MM.1S (cell line): ENCODE measurements at regions not wholly inside any gene's neighbourhood (a gene's known extent, or its start where the extent isn't known, plus 50 kb on each side); places are given as distances from the start of the nearest gene placed in this dataset.

ENCODE experiments used
- DNase-seq: peaks from one replicate; pipeline ENCODE4 v3.0.0-alpha.2; 2015
- H2AFZ ChIP-seq: fragments of 300-600 bp; sonication (generic); 2 replicates; pipeline ENCODE4 v1.6.0; 2016; ENCODE audit warnings: antibody characterized with exemption, low read length
- H3F3A ChIP-seq: fragments of 300-600 bp; sonication (generic); 2 replicates; pipeline ENCODE4 v1.6.1; 2016; ENCODE audit warnings: mild to moderate bottlenecking, antibody characterized with exemption, low read length, moderate library complexity, mixed read lengths; ENCODE audit not compliant: insufficient read depth
- H3K27ac ChIP-seq: fragments of 300-600 bp; sonication (generic); 2 replicates; pipeline ENCODE4 v1.5.1; 2016; ENCODE audit warnings: mild to moderate bottlenecking, low read length
- H3K27me3 ChIP-seq: fragments of 300-600 bp; sonication (generic); replicated peaks from 2 replicates; pipeline ENCODE4 v1.6.0; 2016; ENCODE audit warnings: low read length; ENCODE audit not compliant: insufficient read depth
- H3K36me3 ChIP-seq: fragments of 300-600 bp; sonication (generic); replicated peaks from 2 replicates; pipeline ENCODE4 v1.6.1; 2016; ENCODE audit warnings: mild to moderate bottlenecking, low read length, mixed read lengths; ENCODE audit not compliant: insufficient read depth
- H3K4me1 ChIP-seq: fragments of 300-600 bp; sonication (generic); 2 replicates; pipeline ENCODE4 v1.6.1; 2016; ENCODE audit warnings: low read length, mixed read lengths
- H3K4me2 ChIP-seq: fragments of 300-600 bp; sonication (generic); 2 replicates; pipeline ENCODE4 v1.6.0; 2016; ENCODE audit warnings: low read depth, low read length
- H3K4me3 ChIP-seq: fragments of 300-600 bp; sonication (generic); 2 replicates; pipeline ENCODE4 v1.5.1; 2016; ENCODE audit warnings: low read length, mixed read lengths
- H3K79me2 ChIP-seq: fragments of 300-600 bp; sonication (generic); 2 replicates; pipeline ENCODE4 v1.6.1; 2016; ENCODE audit warnings: mixed run types, low read length, mixed read lengths
- H3K9ac ChIP-seq: fragments of 300-600 bp; sonication (generic); 2 replicates; pipeline ENCODE4 v1.6.1; 2016; ENCODE audit warnings: low read length, mixed read lengths
- H3K9me2 ChIP-seq: fragments of 300-600 bp; sonication (generic); replicated peaks from 2 replicates; pipeline ENCODE4 v1.6.1; 2016; ENCODE audit warnings: mild to moderate bottlenecking, low read length, mixed read lengths; ENCODE audit not compliant: insufficient read depth
- H3K9me3 ChIP-seq: fragments of 300-600 bp; sonication (generic); replicated peaks from 2 replicates; pipeline ENCODE4 v1.6.1; 2016; ENCODE audit warnings: mild to moderate bottlenecking, low read length, mixed read lengths; ENCODE audit not compliant: insufficient read depth
- H4K20me1 ChIP-seq: fragments of 300-600 bp; sonication (generic); 2 replicates; pipeline ENCODE4 v1.6.1; 2016; ENCODE audit warnings: mild to moderate bottlenecking, low read length, moderate library complexity, mixed read lengths; ENCODE audit not compliant: insufficient read depth
- EZH2 ChIP-seq: fragments of 300-600 bp; sonication (generic); optimal IDR thresholded peaks from 2 replicates; pipeline ENCODE3; 2017; ENCODE audit warnings: low read depth, mild to moderate bottlenecking, antibody characterized with exemption, low read length, mixed read lengths
- EZH2phosphoT487 ChIP-seq: fragments of 300-600 bp; sonication (generic); IDR thresholded peaks from 2 replicates; pipeline ENCODE4 v1.6.1; 2018; ENCODE audit warnings: antibody characterized with exemption, low read length
- TF ChIP-seq, protein P1 (sequence below): fragments of 300-600 bp; sonication (generic); IDR thresholded peaks from 2 replicates; pipeline ENCODE4 v1.5.1; 2016; ENCODE audit warnings: antibody characterized with exemption, low read length, mixed read lengths

- H3K4me1 ChIP-seq: no peaks in the 10 kb centered on the region
- H3K9me3 ChIP-seq: no peaks in the 10 kb centered on the region
- no peaks in the 10 kb centered on the region for H3K79me2 ChIP-seq
- no peak overlapping the region for H3K4me2 ChIP-seq
- TF ChIP-seq EZH2 (no peak), EZH2phosphoT487 (no peak)
- TF ChIP-seq, protein P1, sequence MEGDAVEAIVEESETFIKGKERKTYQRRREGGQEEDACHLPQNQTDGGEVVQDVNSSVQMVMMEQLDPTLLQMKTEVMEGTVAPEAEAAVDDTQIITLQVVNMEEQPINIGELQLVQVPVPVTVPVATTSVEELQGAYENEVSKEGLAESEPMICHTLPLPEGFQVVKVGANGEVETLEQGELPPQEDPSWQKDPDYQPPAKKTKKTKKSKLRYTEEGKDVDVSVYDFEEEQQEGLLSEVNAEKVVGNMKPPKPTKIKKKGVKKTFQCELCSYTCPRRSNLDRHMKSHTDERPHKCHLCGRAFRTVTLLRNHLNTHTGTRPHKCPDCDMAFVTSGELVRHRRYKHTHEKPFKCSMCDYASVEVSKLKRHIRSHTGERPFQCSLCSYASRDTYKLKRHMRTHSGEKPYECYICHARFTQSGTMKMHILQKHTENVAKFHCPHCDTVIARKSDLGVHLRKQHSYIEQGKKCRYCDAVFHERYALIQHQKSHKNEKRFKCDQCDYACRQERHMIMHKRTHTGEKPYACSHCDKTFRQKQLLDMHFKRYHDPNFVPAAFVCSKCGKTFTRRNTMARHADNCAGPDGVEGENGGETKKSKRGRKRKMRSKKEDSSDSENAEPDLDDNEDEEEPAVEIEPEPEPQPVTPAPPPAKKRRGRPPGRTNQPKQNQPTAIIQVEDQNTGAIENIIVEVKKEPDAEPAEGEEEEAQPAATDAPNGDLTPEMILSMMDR: no peak
- no peak overlapping the region for H3K4me3 ChIP-seq
- H3F3A ChIP-seq: no peaks in the 10 kb centered on the region
- H3K9ac ChIP-seq: no peak overlapping the region
- no peaks in the 10 kb centered on the region for H4K20me1 ChIP-seq
- H3K36me3 ChIP-seq: no peaks in the 10 kb centered on the region
- no peaks in the 10 kb centered on the region for H3K27me3 ChIP-seq
- DNase-seq: no peak
- H3K9me2 ChIP-seq: no peaks in the 10 kb centered on the region
- no peak overlapping the region for H2AFZ ChIP-seq
- no peak overlapping the region for H3K27ac ChIP-seq
Observed at GRCh38 chr12:30427555-30427954, 268.1 kb downstream of the IPO8 start.

GRCh38 chr12:30425445-30425844 lies 270.2 kb downstream of the IPO8 start:
- Histone ChIP-seq H3K27me3 (no peaks in the 10 kb centered on the region), H3K27ac (no peak overlapping the region), H4K20me1 (no peaks in the 10 kb centered on the region), H3K36me3 (no peaks in the 10 kb centered on the region), H3K9me3 (no peaks in the 10 kb centered on the region), H3K4me1 (no peaks in the 10 kb centered on the region), H3K79me2 (no peaks in the 10 kb centered on the region), H3F3A (no peaks in the 10 kb centered on the region), H3K4me2 (no peak overlapping the region), H2AFZ (no peak overlapping the region), H3K9ac (no peak overlapping the region), H3K9me2 (no peaks in the 10 kb centered on the region), H3K4me3 (no peak overlapping the region)
- no peak for DNase-seq
- no peak for TF ChIP-seq EZH2
- TF ChIP-seq EZH2phosphoT487: no peak
- TF ChIP-seq, protein P1: no peak

DNA sequence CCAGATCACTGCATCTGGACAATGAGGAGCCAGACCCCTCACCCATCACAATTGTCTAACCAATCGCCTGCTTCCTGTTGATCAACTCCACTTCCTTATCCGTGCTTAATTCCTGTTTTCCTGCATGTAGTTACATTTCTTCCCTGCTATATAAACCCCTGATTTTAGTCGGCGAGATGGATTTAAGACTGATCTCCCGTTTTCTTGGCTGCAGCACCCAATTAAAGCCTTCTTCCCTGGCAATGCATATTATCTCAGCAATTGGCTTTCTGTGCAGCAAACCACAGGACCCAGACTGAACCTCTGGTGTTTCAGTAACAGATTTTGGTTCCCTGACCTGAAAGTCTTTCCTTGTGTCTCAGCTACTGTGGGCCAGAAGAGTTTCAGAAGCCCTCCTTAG lies 272.3 kb downstream of the IPO8 start:
- Histone ChIP-seq H3K36me3 (no peaks in the 10 kb centered on the region), H3K27ac (no peak overlapping the region), H3F3A (no peaks in the 10 kb centered on the region), H3K4me3 (no peak overlapping the region), H3K9me2 (no peaks in the 10 kb centered on the region), H3K4me2 (no peak overlapping the region), H3K27me3 (no peaks in the 10 kb centered on the region), H3K9ac (no peak overlapping the region), H3K4me1 (no peaks in the 10 kb centered on the region), H2AFZ (no peak overlapping the region), H3K9me3 (no peaks in the 10 kb centered on the region), H4K20me1 (no peaks in the 10 kb centered on the region), H3K79me2 (no peaks in the 10 kb centered on the region)
- TF ChIP-seq EZH2phosphoT487: no peak
- TF ChIP-seq, protein P1: no peak
- TF ChIP-seq EZH2: no peak
- DNase-seq: no peak

DNA sequence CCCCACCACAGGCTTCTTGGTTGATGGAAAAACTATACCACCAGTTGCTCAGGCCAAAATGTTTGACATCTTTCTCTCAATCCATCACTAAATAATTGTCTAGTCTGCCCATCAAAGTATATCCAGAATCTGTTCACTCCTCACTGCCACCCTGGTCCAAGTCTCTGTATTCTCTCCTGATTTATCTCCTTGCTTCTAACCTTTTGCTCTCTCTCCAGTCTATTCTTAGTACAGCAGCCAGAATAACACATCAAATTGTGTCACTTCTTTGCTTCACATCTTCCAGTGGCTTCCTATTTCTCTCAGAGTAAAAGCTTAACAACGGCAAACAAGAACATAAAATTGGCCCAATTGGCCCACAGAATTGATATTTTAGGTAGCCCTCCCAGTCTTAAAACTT lies 272.8 kb downstream of the IPO8 start:
- TF ChIP-seq, protein P1: no peak
- TF ChIP-seq EZH2 (no peak), EZH2phosphoT487 (no peak)
- no peaks in the 10 kb centered on the region for H4K20me1 ChIP-seq
- no peak overlapping the region for H3K9ac ChIP-seq
- H3K4me2 ChIP-seq: no peak overlapping the region
- no peak for DNase-seq
- no peaks in the 10 kb centered on the region for H3F3A ChIP-seq
- H3K9me3 ChIP-seq: no peaks in the 10 kb centered on the region
- H3K27ac ChIP-seq: no peak overlapping the region
- no peaks in the 10 kb centered on the region for H3K4me1 ChIP-seq
- H2AFZ ChIP-seq: no peak overlapping the region
- no peaks in the 10 kb centered on the region for H3K79me2 ChIP-seq
- H3K4me3 ChIP-seq: no peak overlapping the region
- no peaks in the 10 kb centered on the region for H3K9me2 ChIP-seq
- no peaks in the 10 kb centered on the region for H3K27me3 ChIP-seq
- no peaks in the 10 kb centered on the region for H3K36me3 ChIP-seq
